Ecto neural progenitor cell (in vitro differentiated cells): ENCODE measurements at regions not wholly inside any gene's neighbourhood (a gene's known extent, or its start where the extent isn't known, plus 50 kb on each side); places are given as distances from the start of the nearest gene placed in this dataset.
"Not testable (repeated sequence)": the region's sequence is repeated elsewhere in the genome, so short reads cannot be mapped to it uniquely, and the experiment has no call there.

Source experiments
- DNase-seq: peaks from one replicate; pipeline ENCODE4 v3.0.0-alpha.2; 2018; ENCODE audit warnings: low spot score

DNA sequence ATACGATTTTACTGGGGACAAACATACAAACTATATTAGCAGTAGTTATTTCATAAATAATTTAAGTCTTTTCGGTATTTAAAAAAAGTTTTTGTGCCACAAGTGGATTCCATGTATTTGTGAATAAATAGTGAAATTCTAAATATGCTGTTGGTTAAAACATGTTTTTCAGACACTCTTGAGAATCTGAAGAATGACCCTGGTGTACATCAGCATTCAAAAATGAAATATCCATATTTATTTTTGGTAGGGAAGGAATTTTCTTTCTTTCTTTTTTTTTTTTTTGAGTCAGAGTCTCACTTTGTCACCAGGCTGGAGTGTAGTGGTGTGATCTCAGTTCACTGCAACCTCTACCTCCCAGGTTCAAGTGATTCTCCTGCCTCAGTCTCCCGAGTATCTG, 136.1 kb upstream of the CDK6 start:
- DNase-seq = no peak

- no peak for DNase-seq
These were observed 132.7 kb upstream of the CDK6 start for GRCh38 chr7:92969061-92969460.

- no peak for DNase-seq
These were observed 132.1 kb upstream of the CDK6 start for GRCh38 chr7:92968502-92968901.

DNA sequence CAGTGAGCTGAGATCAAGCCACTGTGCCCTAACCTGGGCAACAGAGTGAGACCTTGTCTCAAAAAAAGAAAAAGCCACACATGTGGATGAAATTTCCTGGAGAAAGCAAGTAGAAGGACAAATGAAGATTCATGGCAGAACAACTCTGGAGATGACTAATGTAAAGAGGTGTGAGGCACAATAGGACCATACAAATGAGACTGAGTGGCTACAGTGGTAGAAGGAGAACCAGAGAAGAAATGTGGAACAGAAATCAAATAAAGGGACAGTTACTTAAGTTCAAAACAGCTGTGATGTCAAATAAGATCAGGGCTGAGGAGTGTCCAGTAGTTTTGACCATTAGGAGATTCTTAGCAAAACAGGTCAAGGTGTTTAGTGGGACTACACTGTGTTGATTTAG, 130.9 kb upstream of the CDK6 start:
- no peak for DNase-seq

- DNase-seq = no peak
These were observed 127.8 kb upstream of the CDK6 start for GRCh38 chr7:92964141-92964540.

- DNase-seq = no peak
These were observed 127.2 kb upstream of the CDK6 start for GRCh38 chr7:92963566-92963965.

DNA sequence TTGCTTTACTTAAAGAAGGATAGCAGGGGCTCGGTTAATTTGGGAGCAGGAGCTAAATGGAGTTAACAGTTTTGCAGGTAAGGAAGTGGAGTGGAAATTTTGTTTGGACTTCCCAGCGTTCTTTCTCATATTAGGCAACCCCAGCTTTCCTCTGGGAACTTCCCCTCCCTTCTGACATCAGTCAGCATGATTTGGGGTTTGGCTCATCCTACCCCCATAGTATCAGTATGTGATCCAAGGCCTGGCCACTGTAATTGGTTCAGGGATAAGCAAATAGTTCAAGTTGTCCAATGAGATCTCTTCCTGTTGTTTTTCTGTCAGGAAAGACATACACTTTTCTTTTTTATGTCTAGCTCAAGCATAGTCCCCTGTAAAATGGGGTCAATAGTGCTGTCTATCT, 125.6 kb upstream of the CDK6 start:
- DNase-seq = no peak

DNA sequence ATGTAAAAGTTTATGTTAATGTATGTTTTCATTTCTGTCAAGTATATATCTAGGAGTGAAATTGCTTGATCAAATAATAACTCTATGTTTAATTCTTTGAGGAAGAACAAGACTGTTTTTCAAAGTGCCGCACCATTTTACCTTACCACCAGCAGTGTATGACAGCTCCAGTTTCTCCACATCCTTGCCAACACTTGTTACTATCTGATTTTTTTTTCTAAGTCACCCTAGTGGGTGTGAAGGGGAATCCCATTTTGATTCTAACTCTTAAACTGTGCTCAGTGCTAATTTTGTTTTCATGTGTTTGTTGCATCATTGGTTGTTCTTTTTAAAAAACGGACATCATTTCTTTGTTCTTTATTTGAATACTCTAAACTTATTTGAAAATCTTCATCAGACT, 120.2 kb upstream of the CDK6 start:
- no peak for DNase-seq

DNA sequence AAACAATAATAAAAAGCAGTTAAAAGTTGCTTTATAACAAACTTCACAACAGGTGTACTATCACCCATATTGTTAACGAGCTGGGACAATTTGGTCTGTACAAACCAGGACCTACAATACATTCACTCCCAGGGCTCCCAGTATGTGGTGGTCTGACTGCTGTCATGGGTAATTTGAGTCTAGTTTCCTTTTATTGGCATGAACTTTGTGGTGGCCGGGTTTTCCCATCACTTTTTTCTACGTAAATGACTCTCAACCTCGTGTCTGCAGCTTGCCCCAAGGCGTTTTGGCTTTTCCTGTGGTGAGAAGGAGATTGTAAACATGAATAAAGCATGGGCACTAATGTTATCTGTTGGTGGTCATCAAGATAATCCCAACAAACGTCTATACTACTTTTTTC, 118.7 kb upstream of the CDK6 start:
- no peak for DNase-seq

DNA sequence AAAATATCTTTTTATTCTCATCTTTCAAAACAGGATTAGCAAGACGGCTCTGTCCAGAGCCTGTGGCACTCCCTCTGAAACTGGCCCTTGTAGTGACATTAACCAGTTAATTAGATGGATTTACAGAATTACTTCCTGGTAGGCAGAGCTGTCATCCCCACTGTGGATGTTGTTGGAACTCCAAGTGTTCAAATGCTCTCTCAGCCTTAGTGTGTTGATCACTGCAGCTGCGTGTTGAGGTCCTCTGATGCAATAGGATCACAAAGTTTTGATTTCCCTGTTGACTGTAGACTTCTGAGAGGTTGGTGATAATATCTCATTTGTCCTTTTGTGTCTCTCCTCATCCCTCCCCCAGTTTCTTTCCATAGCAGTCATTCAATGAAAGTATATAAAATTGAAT, 117.3 kb upstream of the CDK6 start:
- no peak for DNase-seq

DNA sequence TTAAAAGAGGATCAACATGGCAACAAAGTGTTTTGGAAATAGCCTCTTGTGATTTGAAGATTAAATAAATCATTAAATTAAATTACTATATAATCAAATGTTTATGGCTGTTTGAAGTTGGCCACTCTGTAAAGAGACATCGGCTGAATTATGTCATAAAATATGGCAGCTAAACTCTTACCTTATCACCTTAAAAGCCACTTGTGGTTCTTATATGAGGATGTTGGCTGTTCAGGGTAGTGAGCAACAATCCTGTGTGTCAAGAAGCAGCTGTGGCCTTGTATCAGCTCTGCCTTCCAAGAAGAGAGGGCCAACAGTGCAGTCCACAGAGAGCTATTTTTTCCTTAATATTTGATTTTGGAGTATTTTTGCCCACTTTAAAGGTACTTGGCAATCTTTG, 113.4 kb upstream of the CDK6 start:
- DNase-seq = no peak

DNA sequence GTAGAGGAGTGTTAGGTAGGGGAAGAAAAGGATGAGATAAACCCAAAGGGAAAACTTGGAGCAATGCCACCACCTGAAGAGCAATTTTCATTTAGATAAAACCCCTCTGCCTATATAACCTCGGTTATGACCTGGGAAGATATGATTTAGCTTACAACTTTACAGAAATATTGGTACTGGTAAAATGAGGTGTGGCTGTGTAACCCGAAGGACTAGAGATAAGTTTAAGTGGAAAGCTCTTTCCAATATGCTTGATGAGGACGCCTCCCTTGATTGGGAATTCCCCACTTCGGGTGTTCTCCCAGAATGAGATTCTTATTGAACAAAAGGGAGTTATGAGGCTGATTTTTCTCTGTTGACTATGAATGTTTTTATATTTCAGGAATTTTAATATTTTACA, 109.5 kb upstream of the CDK6 start:
- DNase-seq = no peak

GRCh38 chr7:92944633-92945032, 108.3 kb upstream of the CDK6 start:
- no peak for DNase-seq

GRCh38 chr7:92942706-92943105, 106.3 kb upstream of the CDK6 start:
- not testable (repeated sequence) for DNase-seq

DNA sequence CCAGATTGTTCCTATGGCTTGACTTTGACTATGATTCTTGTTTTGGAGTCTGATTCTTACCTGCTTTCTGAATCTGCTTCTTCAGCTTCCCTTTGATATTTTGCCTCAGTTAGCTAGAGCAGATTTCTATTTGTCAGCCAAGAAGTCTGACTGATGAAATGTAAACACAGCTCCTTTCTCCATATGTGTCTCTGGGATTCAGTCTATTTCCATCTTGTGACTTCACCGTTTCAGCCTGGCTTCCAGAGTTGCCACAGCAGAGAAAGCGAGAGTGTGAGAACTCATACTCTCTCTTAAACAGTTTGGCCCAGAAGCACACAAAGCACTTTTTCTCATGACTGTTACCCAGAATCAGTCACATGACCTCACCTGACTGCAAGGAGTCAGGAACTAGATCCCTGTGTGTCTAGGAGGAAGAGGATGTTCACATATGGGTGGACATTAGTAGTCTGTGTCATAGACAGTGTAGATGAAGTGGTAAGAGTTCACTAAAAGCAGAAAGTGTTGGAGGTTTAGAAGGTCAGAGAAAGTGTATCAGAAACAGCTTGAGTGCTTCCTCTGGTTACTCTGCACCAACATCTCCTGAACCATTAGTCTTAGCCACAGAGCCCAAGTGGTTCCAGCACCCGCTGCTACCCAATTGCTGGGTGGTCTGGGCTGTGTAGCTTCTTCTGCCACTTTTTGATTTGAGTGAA, 103.4 kb upstream of the CDK6 start:
- DNase-seq = no peak

- no peak for DNase-seq
These were observed 97.7 kb upstream of the CDK6 start for GRCh38 chr7:92934096-92934495.

DNA sequence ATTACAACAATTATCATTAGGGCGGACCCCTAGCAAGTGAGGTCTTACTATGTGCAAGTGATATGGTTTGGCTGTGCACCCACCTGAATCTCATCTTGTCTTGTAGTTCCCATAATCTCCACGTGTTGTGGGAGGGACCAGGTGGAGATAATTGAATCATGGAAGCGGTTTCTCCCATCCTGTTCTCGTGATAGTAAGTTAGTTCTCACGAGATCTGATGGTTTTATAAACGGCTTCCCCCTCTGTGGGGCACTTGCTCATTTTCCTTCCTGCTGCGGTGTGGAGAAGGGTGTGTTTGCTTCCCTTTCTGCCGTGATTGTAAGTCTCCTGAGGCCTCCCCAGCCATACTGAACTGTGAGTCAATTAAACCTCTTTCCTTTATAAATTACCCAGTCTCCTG, 96.1 kb upstream of the CDK6 start:
- DNase-seq = no peak

DNA sequence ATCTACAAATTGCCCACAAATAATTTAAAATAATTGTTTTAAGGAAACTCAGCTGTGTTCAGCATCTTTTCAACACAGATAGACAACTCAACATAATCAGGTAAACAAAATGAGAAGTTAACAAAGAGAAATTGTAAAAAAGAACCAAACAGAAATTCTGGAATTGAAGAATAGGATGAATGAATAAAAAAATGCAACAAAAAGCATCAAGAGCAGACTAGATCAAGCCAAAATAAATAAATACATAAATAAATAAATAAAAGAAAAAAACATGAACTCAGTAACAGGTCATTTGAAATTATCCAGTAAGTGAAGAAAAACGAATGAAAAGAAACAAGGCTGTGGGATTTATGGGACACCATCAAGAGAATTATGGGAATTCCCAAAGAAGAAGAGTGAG, 94.0 kb upstream of the CDK6 start:
- no peak for DNase-seq

- DNase-seq = no peak
These were observed 90.3 kb upstream of the CDK6 start for GRCh38 chr7:92926697-92927044.

DNA sequence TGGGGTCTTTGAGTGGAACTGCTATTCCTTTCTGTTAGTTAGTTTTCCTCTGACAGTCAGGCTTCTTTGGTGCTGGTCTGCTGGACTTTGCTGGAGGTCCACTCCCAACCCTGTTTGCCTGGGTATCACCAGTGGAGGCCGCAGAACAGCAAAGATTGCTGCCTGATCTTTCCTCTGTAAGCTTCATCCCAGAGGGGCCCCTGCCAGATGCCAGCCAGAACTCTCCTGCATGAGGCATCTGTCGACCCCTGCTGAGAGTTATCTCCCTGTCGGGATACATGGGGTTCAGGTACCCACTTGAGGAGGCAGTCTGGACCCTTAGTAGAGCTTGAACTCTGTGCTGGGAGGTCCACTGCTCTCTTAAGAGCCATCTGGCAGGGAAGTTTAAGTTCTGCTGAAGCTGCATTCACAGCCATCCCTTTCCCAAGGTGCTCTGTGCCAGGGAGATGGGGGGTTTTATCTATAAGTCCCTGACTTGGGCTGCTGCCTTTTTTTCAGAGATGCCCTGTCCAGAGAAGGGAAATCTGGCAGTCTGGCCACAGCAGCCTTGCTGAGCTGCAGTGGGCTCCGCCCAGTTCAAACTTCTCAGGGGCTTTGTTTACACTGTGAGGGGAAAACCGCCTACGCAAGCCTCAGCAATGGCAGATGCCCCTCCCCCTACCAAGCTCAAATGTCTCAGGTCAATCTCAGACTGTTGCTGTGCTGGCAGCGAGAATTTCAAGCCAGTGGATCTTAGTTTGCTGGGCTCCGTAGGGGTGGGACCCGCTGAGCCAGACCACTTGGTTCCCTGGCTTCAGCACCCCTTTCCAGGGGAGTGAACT, 89.7 kb upstream of the CDK6 start:
- peak; percentile 74 for DNase-seq

DNA sequence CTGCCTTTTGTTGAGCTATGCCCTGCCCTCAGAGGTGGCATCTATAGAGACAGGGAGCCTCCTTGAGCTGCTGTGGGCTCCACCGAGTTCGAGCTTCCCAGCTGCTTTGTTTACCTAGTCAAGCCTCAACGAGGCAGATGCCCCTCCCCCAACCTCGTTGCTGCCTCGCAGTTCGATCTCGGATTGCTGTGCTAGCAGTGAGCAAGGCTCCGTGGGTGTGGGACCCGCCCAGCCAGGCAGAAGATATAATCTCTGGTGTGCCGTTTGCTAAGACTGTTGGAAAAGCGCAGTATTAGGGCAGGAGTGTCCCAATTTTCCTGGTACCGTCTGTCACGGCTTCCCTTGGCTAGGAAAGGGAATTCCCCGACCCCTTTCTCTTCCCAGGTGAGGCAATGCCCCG, 88.4 kb upstream of the CDK6 start:
- DNase-seq = no peak

DNA sequence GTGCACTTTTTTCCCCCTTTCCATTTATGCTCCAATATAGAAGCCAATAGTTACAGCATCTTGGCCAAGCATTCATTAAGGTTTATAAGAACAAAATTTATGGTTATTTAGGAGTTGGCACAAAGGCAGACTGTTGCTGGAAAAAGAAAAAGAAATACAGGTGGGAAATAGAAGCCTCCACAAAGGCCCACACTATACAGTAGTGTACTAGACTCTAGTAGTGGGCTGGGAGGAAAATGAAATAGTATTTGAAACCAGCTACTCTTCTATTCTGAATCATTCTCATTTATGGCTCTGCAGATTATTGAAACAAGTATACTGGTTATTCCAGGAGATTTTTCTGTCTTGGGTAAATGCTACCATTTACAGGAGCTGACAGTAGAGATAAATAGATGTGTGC, 80.9 kb upstream of the CDK6 start:
- DNase-seq = no peak

DNA sequence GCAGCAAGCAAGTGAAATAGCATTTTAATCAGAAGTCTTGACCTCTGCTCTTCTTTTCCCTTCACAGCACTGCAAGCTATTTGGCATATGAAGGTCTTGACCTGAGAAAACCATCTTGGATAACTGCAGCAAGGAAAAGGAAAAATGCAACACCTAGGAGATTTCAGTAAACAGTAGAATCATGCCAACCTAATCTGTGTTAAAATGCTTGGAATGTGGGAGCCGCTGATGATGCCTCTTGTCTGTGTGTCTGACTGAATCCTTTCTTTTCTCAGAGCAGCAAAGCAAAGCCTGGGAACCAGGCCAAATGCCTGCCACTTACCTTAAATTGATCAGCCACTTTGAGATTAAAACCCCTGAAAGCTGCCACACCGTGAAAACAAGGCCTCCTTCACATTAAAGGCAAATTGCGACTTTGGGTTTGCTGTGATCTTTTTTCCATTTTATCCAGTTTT, 80.4 kb upstream of the CDK6 start:
- DNase-seq = peak; percentile 65

GRCh38 chr7:92915348-92915747, 79.0 kb upstream of the CDK6 start:
- DNase-seq = no peak
